HG03095 (cell line): ENCODE measurements at regions not wholly inside any gene's neighbourhood (a gene's known extent, or its start where the extent isn't known, plus 50 kb on each side); places are given as distances from the start of the nearest gene placed in this dataset.
"Not testable (repeated sequence)": the region's sequence is repeated elsewhere in the genome, so short reads cannot be mapped to it uniquely, and the experiment has no call there.

Experiments used
- ATAC-seq: cut with Tn5 transposase; IDR thresholded peaks from one replicate; pipeline ENCODE4 v1.9.1; 2021; ENCODE audit warnings: moderate library complexity; ENCODE audit not compliant: unreplicated experiment

- no peak for ATAC-seq
Observed at GRCh38 chr5:173496129-173496882, 120.1 kb downstream of the BOD1 start.

GRCh38 chr5:173495225-173495904 lies 121.1 kb downstream of the BOD1 start:
- ATAC-seq, result no peak

GRCh38 chr5:173494446-173494845 lies 122.0 kb downstream of the BOD1 start:
- ATAC-seq, result no peak

- no peak for ATAC-seq
Observed at GRCh38 chr5:173493846-173494245, 122.6 kb downstream of the BOD1 start.

- no peak for ATAC-seq
Observed at GRCh38 chr5:173493040-173493439, 123.4 kb downstream of the BOD1 start.

GRCh38 chr5:173490681-173491080 lies 125.8 kb downstream of the BOD1 start:
- ATAC-seq, result no peak

GRCh38 chr5:173488144-173488543 lies 128.3 kb downstream of the BOD1 start:
- no peak for ATAC-seq

- ATAC-seq, result no peak
Observed at GRCh38 chr5:173487300-173487699, 129.2 kb downstream of the BOD1 start.

- ATAC-seq, result no peak
Observed at GRCh38 chr5:173486355-173487225, 129.9 kb downstream of the BOD1 start.

- ATAC-seq, result no peak
Observed at GRCh38 chr5:173484569-173484968, 131.9 kb downstream of the BOD1 start.

GRCh38 chr5:173483599-173483998 lies 132.9 kb downstream of the BOD1 start:
- ATAC-seq, result not testable (repeated sequence)

GRCh38 chr5:173483160-173483559 lies 133.3 kb downstream of the BOD1 start:
- no peak for ATAC-seq

- no peak for ATAC-seq
Observed at GRCh38 chr5:173481821-173482220, 134.6 kb downstream of the BOD1 start.

- no peak for ATAC-seq
Observed at GRCh38 chr5:173480896-173481295, 135.6 kb downstream of the BOD1 start.

GRCh38 chr5:173479711-173480110 lies 136.7 kb downstream of the BOD1 start:
- ATAC-seq, result no peak

- no peak for ATAC-seq
Observed at GRCh38 chr5:173477345-173478040, 139.0 kb downstream of the BOD1 start.

GRCh38 chr5:173475780-173476179 lies 140.7 kb downstream of the BOD1 start:
- no peak for ATAC-seq

GRCh38 chr5:173474881-173475287 lies 141.6 kb downstream of the BOD1 start:
- ATAC-seq, result no peak

- ATAC-seq, result no peak
Observed at GRCh38 chr5:173473288-173473687, 143.2 kb downstream of the BOD1 start.

GRCh38 chr5:173472784-173473278 lies 143.6 kb downstream of the BOD1 start:
- ATAC-seq, result no peak

- ATAC-seq, result no peak
Observed at GRCh38 chr5:173472164-173472563, 143.9 kb upstream of the STC2 start.
